GM18505 (cell line): ENCODE measurements at regions not wholly inside any gene's neighbourhood (a gene's known extent, or its start where the extent isn't known, plus 50 kb on each side); places are given as distances from the start of the nearest gene placed in this dataset.
A peak's percentile ranks its signal among the peaks of the same experiment; 100 is the strongest.
"Not testable (repeated sequence)": the region's sequence is repeated elsewhere in the genome, so short reads cannot be mapped to it uniquely, and the experiment has no call there.

Experiments
- ATAC-seq: cut with Tn5 transposase; IDR thresholded peaks from one replicate; pipeline ENCODE4 v1.9.1; 2021; ENCODE audit not compliant: unreplicated experiment
- POLR2A ChIP-seq: IDR thresholded peaks from 4 replicates; pipeline ENCODE4 v1.6.1; 2011; ENCODE audit warnings: borderline replicate concordance; ENCODE audit not compliant: insufficient read depth, insufficient read length; ENCODE audit errors: extremely low read depth

- no peak for ATAC-seq
Measured at GRCh38 chr20:48492715-48493070, 335.1 kb downstream of the PREX1 start.

GRCh38 chr20:48492015-48492714 lies 335.6 kb downstream of the PREX1 start:
- TF ChIP-seq POLR2A: no peak
- no peak for ATAC-seq

More at GRCh38 chr20:48492715-48493070, 335.1 kb downstream of the PREX1 start:
- no peak for TF ChIP-seq POLR2A

- no peak for ATAC-seq
- no peak for TF ChIP-seq POLR2A
Measured at GRCh38 chr20:48490961-48491831, 336.6 kb downstream of the PREX1 start.

GRCh38 chr20:48490341-48490740 lies 337.5 kb downstream of the PREX1 start:
- ATAC-seq: not testable (repeated sequence)

GRCh38 chr20:48489656-48490055 lies 338.1 kb downstream of the PREX1 start:
- TF ChIP-seq POLR2A: no peak
- no peak for ATAC-seq

- no peak for TF ChIP-seq POLR2A
- peak; percentile 25 for ATAC-seq
Measured at GRCh38 chr20:48489046-48489463, 338.7 kb downstream of the PREX1 start.

- ATAC-seq: peak; percentile 41
Measured at GRCh38 chr20:48488334-48489034, 339.3 kb downstream of the PREX1 start.

- no peak for TF ChIP-seq POLR2A
- ATAC-seq: no peak
Measured at GRCh38 chr20:48486065-48486464, 341.7 kb downstream of the PREX1 start.

GRCh38 chr20:48485153-48485552 lies 342.6 kb downstream of the PREX1 start:
- not testable (repeated sequence) for ATAC-seq

- ATAC-seq: no peak
- TF ChIP-seq POLR2A: no peak
Measured at GRCh38 chr20:48483334-48484066, 344.3 kb downstream of the PREX1 start.

GRCh38 chr20:48482790-48483189 lies 345.0 kb downstream of the PREX1 start:
- no peak for ATAC-seq
- no peak for TF ChIP-seq POLR2A

- no peak for TF ChIP-seq POLR2A
- no peak for ATAC-seq
Measured at GRCh38 chr20:48480216-48480772, 347.5 kb downstream of the PREX1 start.

- no peak for ATAC-seq
- TF ChIP-seq POLR2A: no peak
Measured at GRCh38 chr20:48478806-48479585, 348.8 kb downstream of the PREX1 start.

- no peak for TF ChIP-seq POLR2A
- no peak for ATAC-seq
Measured at GRCh38 chr20:48478370-48478769, 349.4 kb downstream of the PREX1 start.
